ENCODE measurements at regions not wholly inside any gene's neighbourhood (a gene's known extent, or its start where the extent isn't known, plus 50 kb on each side); places are given as distances from the start of the nearest gene placed in this dataset.
"Not testable (repeated sequence)": the region's sequence is repeated elsewhere in the genome, so short reads cannot be mapped to it uniquely, and the experiment has no call there.

DNA sequence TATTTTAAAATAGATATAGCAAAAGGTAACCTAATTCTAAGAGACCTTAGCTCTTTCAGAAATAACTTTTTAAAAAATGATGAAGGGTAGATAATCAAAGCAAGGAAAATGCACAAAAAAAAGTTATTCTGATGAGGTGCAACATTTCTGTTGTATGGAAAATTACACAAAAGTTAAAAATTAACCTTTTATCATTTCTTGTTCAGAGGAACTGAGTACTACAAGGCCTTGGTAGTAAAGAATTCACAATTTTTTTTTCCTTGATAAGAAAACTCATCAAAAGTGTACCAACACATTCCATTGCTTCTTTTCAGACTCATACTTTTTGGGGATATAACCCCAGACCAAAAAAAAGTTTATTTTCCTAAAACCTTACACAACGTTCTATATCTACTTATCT, 213.0 kb downstream of the IL15 start:
- no peak overlapping the region for H3K27ac ChIP-seq
- DNase-seq (ENCODE audit: low read depth, low spot score), result no peak

GRCh38 chr4:141849778-141850177, 213.4 kb downstream of the IL15 start:
- H3K27ac ChIP-seq, result no peak overlapping the region
- DNase-seq (ENCODE audit: low read depth, low spot score), result no peak

GRCh38 chr4:141851246-141851891, 215.0 kb downstream of the IL15 start:
- DNase-seq (ENCODE audit: low read depth, low spot score), result peak; percentile 54
- no peak overlapping the region for H3K27ac ChIP-seq

DNA sequence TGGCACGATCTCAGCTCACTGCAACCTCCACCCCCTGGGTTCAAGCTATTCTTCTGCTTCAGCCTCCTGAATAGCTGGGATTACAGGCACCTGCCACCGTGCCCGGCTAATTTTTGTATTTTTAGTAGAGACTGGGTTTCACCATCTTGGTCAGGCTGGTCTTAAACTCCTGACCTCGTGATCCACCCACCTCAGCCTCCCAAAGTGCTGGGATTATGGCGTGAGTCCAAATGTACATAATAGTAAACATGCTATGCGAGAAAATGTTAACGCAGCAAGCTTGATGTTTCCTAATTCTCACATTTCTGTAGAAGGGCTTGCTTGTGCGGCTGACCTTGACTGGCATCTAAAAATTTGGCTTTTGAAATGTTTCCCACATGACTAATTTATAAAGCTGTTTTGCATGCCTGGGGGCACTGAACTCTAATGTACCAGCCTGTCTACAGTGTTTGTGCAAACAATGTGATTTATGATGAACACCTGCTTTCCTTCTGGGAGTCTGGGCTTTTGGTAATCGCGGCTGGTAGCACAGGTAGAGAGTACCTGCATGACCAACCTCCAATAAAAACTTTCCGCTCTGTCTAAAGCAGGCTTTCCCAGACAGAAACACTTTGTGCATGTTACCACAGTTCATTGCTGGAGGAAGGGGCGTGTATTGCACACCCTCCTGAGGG, 216.8 kb downstream of the IL15 start:
- DNase-seq (ENCODE audit: low read depth, low spot score), result peak; percentile 91
- H3K27ac ChIP-seq, result no peak overlapping the region

- no peak overlapping the region for H3K27ac ChIP-seq
- DNase-seq (ENCODE audit: low read depth, low spot score), result no peak
These were observed 222.1 kb downstream of the IL15 start for GRCh38 chr4:141858437-141858836.

GRCh38 chr4:141860974-141861373, 224.6 kb downstream of the IL15 start:
- DNase-seq (ENCODE audit: low read depth, low spot score), result no peak
- H3K27ac ChIP-seq, result no peak overlapping the region

- DNase-seq (ENCODE audit: low read depth, low spot score), result no peak
- no peak overlapping the region for H3K27ac ChIP-seq
These were observed 233.8 kb downstream of the IL15 start for GRCh38 chr4:141870152-141870551.

- H3K27ac ChIP-seq, result no peak overlapping the region
- no peak for DNase-seq (ENCODE audit: low read depth, low spot score)
These were observed 234.8 kb downstream of the IL15 start for GRCh38 chr4:141871086-141871770.

DNA sequence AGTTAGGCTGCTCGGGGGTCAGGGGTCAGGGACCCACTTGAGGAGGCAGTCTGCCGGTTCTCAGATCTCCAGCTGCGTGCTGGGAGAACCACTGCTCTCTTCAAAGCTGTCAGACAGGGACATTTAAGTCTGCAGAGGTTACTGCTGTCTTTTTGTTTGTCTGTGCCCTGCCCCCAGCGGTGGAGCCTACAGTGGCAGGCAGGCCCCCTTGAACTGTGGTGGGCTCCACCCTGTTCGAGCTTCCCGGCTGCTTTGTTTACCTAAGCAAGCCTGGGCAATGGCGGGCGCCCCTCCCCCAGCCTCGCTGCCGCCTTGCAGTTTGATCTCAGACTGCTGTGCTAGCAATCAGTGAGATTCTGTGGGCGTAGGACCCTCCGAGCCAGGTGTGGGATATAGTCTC, 246.3 kb downstream of the IL15 start:
- not testable (repeated sequence) for DNase-seq (ENCODE audit: low read depth, low spot score); H3K27ac ChIP-seq

DNA sequence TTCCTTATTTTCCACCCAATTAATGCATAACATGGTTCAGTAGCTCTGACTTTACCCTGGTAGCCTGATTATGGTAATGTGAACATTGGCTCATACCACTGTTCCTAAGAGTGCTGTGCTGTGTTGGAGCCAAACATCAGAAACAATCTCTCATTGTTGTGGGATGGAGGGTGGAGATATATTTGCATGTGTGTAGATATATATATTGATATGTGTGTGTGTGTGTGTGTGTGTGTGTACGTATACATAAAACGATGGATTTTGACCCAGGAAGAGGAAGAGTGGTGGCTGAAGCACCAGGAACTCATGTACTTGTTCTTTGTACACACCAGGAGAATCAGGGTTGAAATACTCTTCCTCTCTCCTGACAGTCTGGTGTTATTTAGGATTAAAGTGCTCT, 247.7 kb downstream of the IL15 start:
- DNase-seq (ENCODE audit: low read depth, low spot score), result no peak
- no peak overlapping the region for H3K27ac ChIP-seq

- DNase-seq (ENCODE audit: low read depth, low spot score), result no peak
- no peak overlapping the region for H3K27ac ChIP-seq
These were observed 248.7 kb downstream of the IL15 start for GRCh38 chr4:141885112-141885511.

GRCh38 chr4:141890279-141890678, 253.9 kb downstream of the IL15 start:
- no peak overlapping the region for H3K27ac ChIP-seq
- no peak for DNase-seq (ENCODE audit: low read depth, low spot score)

DNA sequence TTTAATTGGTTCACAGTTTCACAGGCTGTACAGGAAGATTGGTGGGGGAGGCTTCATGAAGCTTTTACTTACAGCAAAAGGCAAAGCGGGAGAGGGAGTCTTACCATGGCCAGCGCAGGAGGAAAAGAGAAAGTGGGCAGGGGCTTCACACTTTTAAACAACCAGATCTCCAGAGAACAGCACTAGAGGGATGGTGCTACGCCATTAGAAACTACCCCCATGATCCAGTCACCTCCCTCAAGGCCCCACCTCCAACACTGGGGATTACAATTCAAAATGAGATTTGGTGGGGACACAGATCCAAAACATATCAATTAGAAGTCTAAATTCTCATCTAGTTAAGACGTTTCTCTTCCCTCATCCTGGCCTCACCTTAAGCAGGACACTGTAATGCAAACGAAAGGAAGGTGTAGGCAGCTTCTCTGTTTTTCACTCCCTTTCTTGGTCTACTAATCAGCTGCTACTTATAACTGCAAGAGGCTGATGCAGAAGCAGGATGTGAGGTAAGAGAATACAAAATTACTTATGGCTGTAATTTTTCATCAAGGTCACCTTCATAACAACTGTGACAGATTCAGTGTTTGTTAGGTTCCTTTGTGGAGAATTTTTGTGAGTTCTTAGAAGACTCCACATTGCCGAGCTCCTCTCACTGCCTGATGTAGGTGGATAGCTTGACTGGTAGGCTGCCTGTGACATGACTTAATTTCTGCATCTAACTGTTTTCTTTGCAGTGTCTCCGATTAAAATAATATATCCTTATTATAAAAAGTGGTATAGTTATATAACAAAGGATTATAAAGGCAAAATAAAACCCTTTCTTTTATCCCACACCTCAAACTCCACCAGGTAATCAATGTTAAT, 255.1 kb downstream of the IL15 start:
- H3K27ac ChIP-seq, result no peak overlapping the region
- no peak for DNase-seq (ENCODE audit: low read depth, low spot score)

DNA sequence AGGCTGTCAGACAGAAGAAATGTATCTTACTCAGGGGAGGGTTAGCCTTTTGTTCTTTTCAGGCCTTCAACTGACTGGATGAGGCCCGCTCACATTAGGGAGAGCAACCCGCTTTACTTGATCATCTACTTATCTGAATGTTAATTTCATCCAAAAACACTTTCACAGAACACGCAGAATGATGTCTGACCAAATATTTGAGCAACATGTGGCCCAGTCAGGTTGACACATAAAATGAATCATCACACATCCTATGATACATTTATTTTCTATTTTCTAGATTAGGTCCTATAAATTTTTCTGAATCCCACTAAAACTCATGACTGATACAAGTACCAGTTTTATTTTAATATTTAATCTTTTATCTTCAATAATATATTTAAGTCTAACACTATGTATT, 260.3 kb downstream of the IL15 start:
- no peak overlapping the region for H3K27ac ChIP-seq
- DNase-seq (ENCODE audit: low read depth, low spot score), result no peak

GRCh38 chr4:141898346-141898745, 262.0 kb downstream of the IL15 start:
- no peak overlapping the region for H3K27ac ChIP-seq
- no peak for DNase-seq (ENCODE audit: low read depth, low spot score)

- DNase-seq (ENCODE audit: low read depth, low spot score), result no peak
- H3K27ac ChIP-seq, result no peak overlapping the region
These were observed 262.7 kb downstream of the IL15 start for GRCh38 chr4:141899103-141899502.

GRCh38 chr4:141899541-141899940, 263.2 kb downstream of the IL15 start:
- no peak overlapping the region for H3K27ac ChIP-seq
- no peak for DNase-seq (ENCODE audit: low read depth, low spot score)

DNA sequence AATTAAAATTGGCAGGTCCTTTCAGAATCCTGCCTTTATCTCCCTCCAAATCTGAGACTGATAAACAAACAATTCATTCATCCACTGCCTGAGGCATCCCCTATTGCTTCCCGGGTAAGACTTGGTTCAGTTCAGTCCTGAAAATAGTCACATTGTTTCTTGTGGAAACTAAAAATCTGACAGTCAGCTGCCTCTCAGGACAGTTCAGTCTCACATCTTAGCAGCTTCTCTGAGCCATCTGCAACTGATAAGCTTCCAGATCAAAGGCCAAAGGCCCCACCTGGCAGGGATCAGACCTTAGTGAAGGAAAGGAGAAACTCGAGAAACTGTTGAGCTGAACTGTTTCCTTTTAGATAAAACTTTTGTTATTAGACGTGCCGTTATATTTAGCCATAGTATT, 264.5 kb downstream of the IL15 start:
- H3K27ac ChIP-seq, result no peak overlapping the region
- DNase-seq (ENCODE audit: low read depth, low spot score), result no peak

DNA sequence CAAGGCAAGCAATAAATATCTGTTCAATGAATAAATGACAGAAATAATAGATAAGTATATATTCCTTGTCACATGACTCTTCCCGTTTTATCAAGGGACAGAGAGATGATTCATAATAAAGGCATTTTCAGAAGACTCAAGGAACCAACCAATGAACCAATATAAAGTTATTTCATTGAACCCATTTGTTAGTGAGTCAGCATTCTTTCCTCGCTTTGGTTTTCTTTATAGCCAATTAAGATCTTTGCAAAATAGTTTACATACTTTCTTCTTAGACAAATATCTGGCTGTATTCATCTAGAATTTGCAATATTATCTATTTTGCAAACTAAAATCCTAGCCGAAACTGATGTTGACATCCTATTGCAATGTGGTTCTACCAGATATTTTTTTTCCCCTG, 269.4 kb downstream of the IL15 start:
- H3K27ac ChIP-seq, result no peak overlapping the region
- DNase-seq (ENCODE audit: low read depth, low spot score), result no peak

DNA sequence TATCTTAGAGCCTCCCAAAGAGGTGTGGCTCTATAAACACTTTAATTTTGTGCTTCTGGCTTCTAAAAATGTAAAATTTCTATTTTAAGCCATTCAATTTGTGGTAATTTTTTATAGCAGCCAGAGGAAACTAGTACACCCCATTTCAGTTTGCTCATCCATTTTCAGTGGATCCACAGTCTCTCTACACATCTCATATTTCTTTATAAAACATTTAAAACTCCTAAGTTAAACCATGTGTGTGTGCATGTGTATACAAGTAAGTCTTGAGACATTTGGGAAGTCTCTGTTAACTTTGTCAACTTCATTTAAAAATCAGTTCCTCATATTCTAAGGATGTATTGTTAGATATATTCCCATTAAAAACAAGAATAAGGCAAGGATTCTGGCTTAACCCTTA, 273.2 kb downstream of the IL15 start:
- no peak for DNase-seq (ENCODE audit: low read depth, low spot score)
- H3K27ac ChIP-seq, result no peak overlapping the region

GRCh38 chr4:141912831-141913230, 276.4 kb downstream of the IL15 start:
- H3K27ac ChIP-seq, result no peak overlapping the region
- DNase-seq (ENCODE audit: low read depth, low spot score), result no peak
